Endothelial cell of umbilical vein (primary cell): ENCODE measurements at regions not wholly inside any gene's neighbourhood (a gene's known extent, or its start where the extent isn't known, plus 50 kb on each side); places are given as distances from the start of the nearest gene placed in this dataset.

Experiments used
- BruUV-seq: library from RNA; stranded (reverse); fragments of 400-500 nt; replicated peaks from 2 replicates; lab custom pipeline; 2021; lab: Mats Ljungman, UMichigan
- CTCF ChIA-PET: fragments of 300-600, 350-600 bp; sonication (Branson Sonifier 250); formaldehyde crosslinking; loops from one replicate; lab custom pipeline; 2021; ENCODE audit warnings: antibody characterized with exemption, inconsistent platforms; lab: Charles Lee
- POLR2A ChIA-PET: fragments of 300-600, 350-600 bp; sonication (Branson Sonifier 250); formaldehyde crosslinking; loops from one replicate; lab custom pipeline; 2021; ENCODE audit warnings: antibody characterized with exemption, inconsistent platforms; lab: Charles Lee
- DNase-seq: peaks from one replicate; pipeline ENCODE4 v3.0.0-alpha.2; 2011; ENCODE audit warnings: low read depth, low spot score
- FAIRE-seq: peaks from 2 replicates; lab custom pipeline; 2011; peaks lifted over from hg19 to GRCh38; lab: Jason Lieb, UNC
- H2AFZ ChIP-seq: 2 replicates; pipeline ENCODE4 v1.6.0; 2012; ENCODE audit warnings: low read depth, low read length, control low read depth, inconsistent platforms
- H3K27ac ChIP-seq: 2 replicates; pipeline ENCODE4 v1.5.1; 2011; ENCODE audit warnings: low read depth, mild to moderate bottlenecking, control low read depth, low read length, moderate library complexity; ENCODE audit not compliant: insufficient read depth
- H3K27me3 ChIP-seq, 2 experiments: 2 replicates each; pipeline versions ENCODE4 v1.6.0 to v1.6.1; 2011; ENCODE audit warnings: low read length in 2 of 2, mixed read lengths in 1 of 2; ENCODE audit not compliant: control insufficient read depth in 2 of 2, insufficient read depth in 2 of 2
- H3K36me3 ChIP-seq, 2 experiments: 2 replicates in 1 of 2; 3 replicates in 1 of 2; pipeline ENCODE4 v1.5.1; 2011; ENCODE audit warnings: low read length in 2 of 2, mild to moderate bottlenecking in 1 of 2, moderate library complexity in 1 of 2; ENCODE audit not compliant: control insufficient read depth in 2 of 2, insufficient read depth in 2 of 2; ENCODE audit errors: extremely low read depth in 1 of 2
- H3K4me1 ChIP-seq: 3 replicates; pipeline ENCODE4 v1.5.1; 2011; ENCODE audit warnings: mild to moderate bottlenecking, low read length; ENCODE audit not compliant: control insufficient read depth, insufficient read depth; ENCODE audit errors: extremely low read depth
- H3K4me2 ChIP-seq: 2 replicates; pipeline ENCODE4 v1.6.1; 2011; ENCODE audit warnings: low read length, control low read depth, mixed read lengths; ENCODE audit not compliant: insufficient read depth
- H3K4me3 ChIP-seq, 3 experiments: fragments of 200-600 bp in 1 of 3; sonication (generic), shearing (Covaris generic) in 1 of 3; replicated peaks in 1 of 3; 2 replicates each; pipeline ENCODE4 v1.5.1; 2011 to 2016; ENCODE audit warnings: control low read depth in 3 of 3, low read length in 3 of 3, mild to moderate bottlenecking in 2 of 3, inconsistent platforms in 1 of 3, low read depth in 1 of 3, moderate library complexity in 1 of 3; ENCODE audit not compliant: insufficient read depth in 1 of 3
- H3K79me2 ChIP-seq: 2 replicates; pipeline ENCODE4 v1.6.0; 2012; ENCODE audit warnings: low read length, inconsistent platforms; ENCODE audit not compliant: control insufficient read depth, insufficient read depth
- H3K9ac ChIP-seq: replicated peaks from 2 replicates; pipeline ENCODE3; 2011; ENCODE audit warnings: low read length, control low read depth; ENCODE audit not compliant: insufficient read depth; ENCODE audit errors: extremely low read depth
- H3K9me1 ChIP-seq: replicated peaks from 3 replicates; pipeline ENCODE4 v1.6.0; 2011; ENCODE audit warnings: mild to moderate bottlenecking, low read length; ENCODE audit not compliant: control insufficient read depth, insufficient read depth; ENCODE audit errors: extremely low read depth
- H3K9me3 ChIP-seq: replicated peaks from 2 replicates; pipeline ENCODE4 v1.5.1; 2012; ENCODE audit warnings: low read length, inconsistent platforms; ENCODE audit not compliant: control insufficient read depth, insufficient read depth
- H4K20me1 ChIP-seq: replicated peaks from 2 replicates; pipeline ENCODE3; 2011; ENCODE audit warnings: mild to moderate bottlenecking, low read length; ENCODE audit not compliant: control insufficient read depth, insufficient read depth; ENCODE audit errors: extremely low read depth
- EZH2 ChIP-seq: IDR thresholded peaks from 2 replicates; pipeline ENCODE4 v1.6.1; 2012; ENCODE audit warnings: borderline replicate concordance, low read depth, mild to moderate bottlenecking, moderate library complexity, low read length, inconsistent platforms; ENCODE audit not compliant: severe bottlenecking
- FOS ChIP-seq: IDR thresholded peaks from 2 replicates; pipeline ENCODE4 v1.6.1; 2011; ENCODE audit warnings: mild to moderate bottlenecking, low read length, moderate library complexity, borderline replicate concordance; ENCODE audit not compliant: insufficient read depth
- GATA2 ChIP-seq: IDR thresholded peaks from 2 replicates; pipeline ENCODE4 v1.7.0; 2011; ENCODE audit warnings: low read depth, mild to moderate bottlenecking, moderate library complexity, mixed read lengths, low read length; ENCODE audit not compliant: insufficient read length, insufficient read depth
- JUN ChIP-seq: IDR thresholded peaks from 2 replicates; pipeline ENCODE4 v1.6.1; 2011; ENCODE audit warnings: borderline replicate concordance, low read depth; ENCODE audit not compliant: insufficient read length, insufficient read depth
- MYC ChIP-seq: IDR thresholded peaks from one replicate; pipeline ENCODE4 v1.6.1; 2011; ENCODE audit warnings: mild to moderate bottlenecking, low read depth, low read length
- POLR2A ChIP-seq: IDR thresholded peaks from 2 replicates; pipeline ENCODE4 v1.6.1; 2012; ENCODE audit warnings: low read depth, mild to moderate bottlenecking, control low read depth, low read length
- POLR2AphosphoS5 ChIP-seq: IDR thresholded peaks from 2 replicates; pipeline ENCODE4 v1.6.1; 2012; ENCODE audit warnings: low read depth, mild to moderate bottlenecking, control low read depth, low read length, moderate library complexity; ENCODE audit not compliant: insufficient read depth
- dilution Hi-C: fragments of 300-500 bp; cut with MboI; formaldehyde crosslinking; loops from one replicate; pipeline ENCODE4 v1.15.0; 2019; ENCODE audit warnings: low sequenced_read_pairs; ENCODE audit not compliant: extremely low pct_ligation_motif_present
- intact Hi-C: fragments of 100-400 bp; cut with micrococcal nuclease; formaldehyde crosslinking; loops from one replicate; pipeline ENCODE4 v1.10.0; 2022
- TF ChIP-seq, protein P1 (sequence below): IDR thresholded peaks from 2 replicates; pipeline ENCODE4 v1.6.1; 2011; ENCODE audit not compliant: insufficient read depth, insufficient read length
- TF ChIP-seq, protein P2 (sequence below), 2 donors: IDR thresholded peaks; 1 replicate in 1 of 2; 2 replicates in 1 of 2; pipeline ENCODE4 v1.5.1; 2011; ENCODE audit warnings: low read length in 2 of 2, mild to moderate bottlenecking in 2 of 2, moderate library complexity in 2 of 2, control low read depth in 1 of 2, inconsistent platforms in 1 of 2, low read depth in 1 of 2; ENCODE audit not compliant: insufficient read depth in 1 of 2; ENCODE audit errors: extremely low read depth in 1 of 2

DNA sequence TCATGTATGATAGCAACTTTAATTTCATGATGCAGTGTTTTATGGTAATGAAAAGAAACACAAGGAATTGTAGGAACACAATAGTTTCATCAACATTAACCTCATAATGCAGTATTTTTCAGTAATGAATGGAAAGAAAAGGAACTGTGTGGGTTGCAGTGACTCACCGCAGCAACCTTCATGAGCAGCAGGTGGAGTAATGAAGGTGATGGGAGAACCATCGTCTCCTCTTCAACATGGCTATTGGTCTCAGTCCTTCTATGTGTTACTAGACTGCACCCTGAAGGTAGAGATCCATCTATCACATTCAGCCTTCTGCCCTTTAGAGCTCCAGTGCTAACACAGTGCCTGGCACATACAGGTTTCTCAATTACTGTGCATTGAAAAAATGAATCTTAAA lies 58.0 kb downstream of the TMEM215 start:
- TF ChIP-seq, protein P1, sequence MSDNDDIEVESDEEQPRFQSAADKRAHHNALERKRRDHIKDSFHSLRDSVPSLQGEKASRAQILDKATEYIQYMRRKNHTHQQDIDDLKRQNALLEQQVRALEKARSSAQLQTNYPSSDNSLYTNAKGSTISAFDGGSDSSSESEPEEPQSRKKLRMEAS: no peak
- no peak for TF ChIP-seq MYC
- TF ChIP-seq EZH2: no peak
- TF ChIP-seq FOS: no peak
- no peak for TF ChIP-seq GATA2
- TF ChIP-seq POLR2AphosphoS5: no peak
- TF ChIP-seq, protein P2, sequence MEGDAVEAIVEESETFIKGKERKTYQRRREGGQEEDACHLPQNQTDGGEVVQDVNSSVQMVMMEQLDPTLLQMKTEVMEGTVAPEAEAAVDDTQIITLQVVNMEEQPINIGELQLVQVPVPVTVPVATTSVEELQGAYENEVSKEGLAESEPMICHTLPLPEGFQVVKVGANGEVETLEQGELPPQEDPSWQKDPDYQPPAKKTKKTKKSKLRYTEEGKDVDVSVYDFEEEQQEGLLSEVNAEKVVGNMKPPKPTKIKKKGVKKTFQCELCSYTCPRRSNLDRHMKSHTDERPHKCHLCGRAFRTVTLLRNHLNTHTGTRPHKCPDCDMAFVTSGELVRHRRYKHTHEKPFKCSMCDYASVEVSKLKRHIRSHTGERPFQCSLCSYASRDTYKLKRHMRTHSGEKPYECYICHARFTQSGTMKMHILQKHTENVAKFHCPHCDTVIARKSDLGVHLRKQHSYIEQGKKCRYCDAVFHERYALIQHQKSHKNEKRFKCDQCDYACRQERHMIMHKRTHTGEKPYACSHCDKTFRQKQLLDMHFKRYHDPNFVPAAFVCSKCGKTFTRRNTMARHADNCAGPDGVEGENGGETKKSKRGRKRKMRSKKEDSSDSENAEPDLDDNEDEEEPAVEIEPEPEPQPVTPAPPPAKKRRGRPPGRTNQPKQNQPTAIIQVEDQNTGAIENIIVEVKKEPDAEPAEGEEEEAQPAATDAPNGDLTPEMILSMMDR (IDR thresholded peaks at IDR 0.05; ENCODE audit: extremely low read depth in 1 of 2, insufficient read depth in 1 of 2, low read depth in 1 of 2, low read length in 2 of 2): no peak
- TF ChIP-seq JUN: no peak
- TF ChIP-seq POLR2A: no peak
- Histone ChIP-seq H3K27ac (no peak overlapping the region), H3K9me1 (no peaks in the 10 kb centered on the region), H3K9ac (no peak overlapping the region), H3K27me3 (no peaks in the 10 kb centered on the region), H3K4me2 (no peak overlapping the region), H4K20me1 (no peaks in the 10 kb centered on the region), H2AFZ (no peak overlapping the region), H3K9me3 (no peaks in the 10 kb centered on the region), H3K79me2 (no peaks in the 10 kb centered on the region), H3K36me3 (no peaks in the 10 kb centered on the region), H3K4me3 (no peak overlapping the region), H3K4me1 (no peaks in the 10 kb centered on the region)
- ChIA-PET POLR2A (no interaction called here), CTCF (interaction anchor here (1.1 kb wide), 1 partner anchor 252 kb away, joined by 3 read pairs; no protein-coding TSS in a partner anchor)
- DNase-seq (no peak), FAIRE-seq (no peak)
- intact Hi-C loops: loop anchor here (5.0 kb wide), 1 partner anchor 49 kb away; no protein-coding TSS in a partner anchor
- no TSS peak for BruUV-seq
- dilution Hi-C loops: no loop called here
